ENCODE measurements at regions not wholly inside any gene's neighbourhood (a gene's known extent, or its start where the extent isn't known, plus 50 kb on each side); places are given as distances from the start of the nearest gene placed in this dataset.

DNA sequence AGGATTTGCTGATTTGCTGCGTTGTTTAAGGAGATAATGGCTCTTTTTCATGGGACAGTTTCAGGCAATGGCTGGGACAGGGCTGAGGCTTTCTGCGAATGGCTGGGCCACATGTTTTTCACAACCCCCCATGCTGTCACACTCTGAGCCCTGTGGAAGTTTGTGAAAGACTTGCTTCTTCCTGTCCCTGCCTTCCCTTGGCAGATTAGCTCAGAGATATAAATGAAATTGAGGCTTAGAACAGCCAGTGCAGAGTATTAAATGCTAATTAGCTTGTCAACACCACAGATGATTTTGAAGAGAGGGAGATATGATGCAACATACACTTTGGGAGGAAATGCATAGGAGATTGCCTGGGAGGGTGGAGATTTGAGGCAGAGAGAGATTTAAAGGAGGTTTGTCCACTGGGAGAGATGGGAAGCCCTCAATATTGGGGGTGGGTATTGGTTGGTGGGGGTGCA, 232.0 kb downstream of the SH2D4B start:
- no peak overlapping the region for H3K4me3 ChIP-seq (ENCODE audit: control extremely low read depth in 1 of 5, extremely low read depth in 1 of 5, insufficient read depth in 1 of 5, low read depth in 2 of 5, low read length in 4 of 5)
- ATAC-seq (ENCODE audit: low read depth) (no peak), DNase-seq (no peak)
- H3K27ac Mint-ChIP-seq, result no peak overlapping the region
- no peak overlapping the region for H3K4me2 ChIP-seq (replicated peaks; ENCODE audit: low read depth, low read length, poor library complexity, severe bottlenecking)
- H3K79me2 ChIP-seq (ENCODE audit: control insufficient read depth, insufficient read depth, low read length), result no peaks in the 10 kb centered on the region
- no peak overlapping the region for H3K27ac ChIP-seq (ENCODE audit: low read length in 2 of 2)
- H3K27me3 Mint-ChIP-seq, result peaks cover 33% of the 10 kb centered on the region
- CTCF ChIA-PET, result no interaction called here
- H4K20me1 ChIP-seq (ENCODE audit: control insufficient read depth, insufficient read depth, low read length, poor library complexity, severe bottlenecking), result no peaks in the 10 kb centered on the region
- no peak overlapping the region for H2AFZ ChIP-seq (ENCODE audit: insufficient read depth, low read depth, low read length, poor library complexity, severe bottlenecking)
- intact Hi-C loops (cut with micrococcal nuclease), result no loop called here
- POLR2A ChIA-PET, result no interaction called here
- H3K27me3 ChIP-seq (replicated peaks in 1 of 4; ENCODE audit: control extremely low read depth in 1 of 4, control insufficient read depth in 3 of 4, insufficient read depth in 4 of 4, low read length in 3 of 4), result peaks cover 0 to 4% (median 0%) of the 10 kb centered on the region in 4 experiments
- H3K36me3 ChIP-seq (replicated peaks in 1 of 2; ENCODE audit: control extremely low read depth in 1 of 2, control insufficient read depth in 1 of 2, extremely low read depth in 1 of 2, insufficient read depth in 2 of 2, low read length in 1 of 2), result no peaks in the 10 kb centered on the region
- TF ChIP-seq EZH2 (IDR thresholded peaks at IDR 0.05; ENCODE audit: borderline replicate concordance, insufficient read depth, low read depth, low read length, poor library complexity, severe bottlenecking), result no peak
- TF ChIP-seq, protein P1, sequence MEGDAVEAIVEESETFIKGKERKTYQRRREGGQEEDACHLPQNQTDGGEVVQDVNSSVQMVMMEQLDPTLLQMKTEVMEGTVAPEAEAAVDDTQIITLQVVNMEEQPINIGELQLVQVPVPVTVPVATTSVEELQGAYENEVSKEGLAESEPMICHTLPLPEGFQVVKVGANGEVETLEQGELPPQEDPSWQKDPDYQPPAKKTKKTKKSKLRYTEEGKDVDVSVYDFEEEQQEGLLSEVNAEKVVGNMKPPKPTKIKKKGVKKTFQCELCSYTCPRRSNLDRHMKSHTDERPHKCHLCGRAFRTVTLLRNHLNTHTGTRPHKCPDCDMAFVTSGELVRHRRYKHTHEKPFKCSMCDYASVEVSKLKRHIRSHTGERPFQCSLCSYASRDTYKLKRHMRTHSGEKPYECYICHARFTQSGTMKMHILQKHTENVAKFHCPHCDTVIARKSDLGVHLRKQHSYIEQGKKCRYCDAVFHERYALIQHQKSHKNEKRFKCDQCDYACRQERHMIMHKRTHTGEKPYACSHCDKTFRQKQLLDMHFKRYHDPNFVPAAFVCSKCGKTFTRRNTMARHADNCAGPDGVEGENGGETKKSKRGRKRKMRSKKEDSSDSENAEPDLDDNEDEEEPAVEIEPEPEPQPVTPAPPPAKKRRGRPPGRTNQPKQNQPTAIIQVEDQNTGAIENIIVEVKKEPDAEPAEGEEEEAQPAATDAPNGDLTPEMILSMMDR (IDR thresholded peaks at IDR 0.05), result no peak
- H3K4me3 Mint-ChIP-seq, result no peak overlapping the region
- H3K9me3 Mint-ChIP-seq (ENCODE audit: insufficient read depth), result no peaks in the 10 kb centered on the region
- H3K9ac ChIP-seq (ENCODE audit: low read length), result no peak overlapping the region
- H3K4me1 ChIP-seq (ENCODE audit: control insufficient read depth in 2 of 2, insufficient read depth in 2 of 2, low read length in 2 of 2), result no peaks in the 10 kb centered on the region
- no peaks in the 10 kb centered on the region for H3K4me1 Mint-ChIP-seq
- WGBS (ENCODE audit: insufficient coverage), result 50% methylated on average over 1 of the region's 2 CpGs
- H3K9me3 ChIP-seq (ENCODE audit: control extremely low read depth in 1 of 3, control insufficient read depth in 2 of 3, insufficient read depth in 1 of 3, low read length in 2 of 3), result no peaks in the 10 kb centered on the region

DNA sequence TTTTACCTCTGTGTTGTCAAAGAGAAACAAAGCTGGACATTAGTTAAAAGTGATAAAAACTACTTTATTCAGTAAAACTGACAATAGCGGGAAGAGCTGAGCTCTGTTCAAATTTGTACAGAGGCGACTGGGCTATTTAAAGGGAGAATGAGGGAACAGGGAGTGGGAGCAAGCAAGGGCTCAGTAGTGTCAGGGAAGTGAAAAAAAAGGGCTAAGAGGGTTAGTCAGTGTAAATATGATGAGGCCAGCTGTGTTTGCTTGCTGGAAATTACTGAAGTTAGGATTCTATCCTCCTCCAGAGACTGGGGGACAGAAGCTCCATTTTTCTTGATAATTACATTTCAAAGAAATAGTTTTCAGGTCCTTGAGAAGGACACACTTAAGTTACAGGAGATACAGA, 232.5 kb downstream of the SH2D4B start:
- no peaks in the 10 kb centered on the region for H3K4me1 ChIP-seq (ENCODE audit: control insufficient read depth in 2 of 2, insufficient read depth in 2 of 2, low read length in 2 of 2)
- WGBS (ENCODE audit: insufficient coverage), result 100% methylated on average over 2 of the region's 2 CpGs
- Mint-ChIP-seq H3K4me1 (no peaks in the 10 kb centered on the region), H3K4me3 (no peak overlapping the region), H3K27ac (no peak overlapping the region), H3K9me3 (ENCODE audit: insufficient read depth) (no peaks in the 10 kb centered on the region), H3K27me3 (peaks cover 33% of the 10 kb centered on the region)
- ChIA-PET CTCF (no interaction called here), POLR2A (no interaction called here)
- H3K9ac ChIP-seq (ENCODE audit: low read length), result no peak overlapping the region
- no peak for ATAC-seq (ENCODE audit: low read depth)
- intact Hi-C loops (cut with micrococcal nuclease), result no loop called here
- H3K36me3 ChIP-seq (replicated peaks in 1 of 2; ENCODE audit: control extremely low read depth in 1 of 2, control insufficient read depth in 1 of 2, extremely low read depth in 1 of 2, insufficient read depth in 2 of 2, low read length in 1 of 2), result no peaks in the 10 kb centered on the region
- DNase-seq, result no peak
- H3K79me2 ChIP-seq (ENCODE audit: control insufficient read depth, insufficient read depth, low read length), result no peaks in the 10 kb centered on the region
- H2AFZ ChIP-seq (ENCODE audit: insufficient read depth, low read depth, low read length, poor library complexity, severe bottlenecking), result no peak overlapping the region
- H3K4me2 ChIP-seq (replicated peaks; ENCODE audit: low read depth, low read length, poor library complexity, severe bottlenecking), result no peak overlapping the region
- TF ChIP-seq, protein P1 (IDR thresholded peaks at IDR 0.05), result no peak
- no peak for TF ChIP-seq EZH2 (IDR thresholded peaks at IDR 0.05; ENCODE audit: borderline replicate concordance, insufficient read depth, low read depth, low read length, poor library complexity, severe bottlenecking)
- no peak overlapping the region for H3K4me3 ChIP-seq (ENCODE audit: control extremely low read depth in 1 of 5, extremely low read depth in 1 of 5, insufficient read depth in 1 of 5, low read depth in 2 of 5, low read length in 4 of 5)
- no peak overlapping the region for H3K27ac ChIP-seq (ENCODE audit: low read length in 2 of 2)
- no peaks in the 10 kb centered on the region for H4K20me1 ChIP-seq (ENCODE audit: control insufficient read depth, insufficient read depth, low read length, poor library complexity, severe bottlenecking)
- no peaks in the 10 kb centered on the region for H3K9me3 ChIP-seq (ENCODE audit: control extremely low read depth in 1 of 3, control insufficient read depth in 2 of 3, insufficient read depth in 1 of 3, low read length in 2 of 3)
- peaks cover 0 to 4% (median 0%) of the 10 kb centered on the region in 4 experiments for H3K27me3 ChIP-seq (replicated peaks in 1 of 4; ENCODE audit: control extremely low read depth in 1 of 4, control insufficient read depth in 3 of 4, insufficient read depth in 4 of 4, low read length in 3 of 4)

All from B cell (primary cell).